Adrenal gland (tissue), 5 donors: ENCODE measurements at regions not wholly inside any gene's neighbourhood (a gene's known extent, or its start where the extent isn't known, plus 50 kb on each side); places are given as distances from the start of the nearest gene placed in this dataset.

Source experiments
- CTCF ChIP-seq, 6 experiments: fragments of 450-650 bp in 4 of 6; fragments of 200-600 bp in 2 of 6; sonication (generic) in 1 of 6; IDR thresholded peaks; 1 replicate in 5 of 6; 2 replicates in 1 of 6; pipeline versions ENCODE4 v1.5.1 to v1.8.0; 2016 to 2021; ENCODE audit warnings: antibody characterized with exemption in 6 of 6, mild to moderate bottlenecking in 2 of 6, moderate library complexity in 1 of 6
- POLR2A ChIP-seq, 2 donors: fragments of 450-650 bp; IDR thresholded peaks; one replicate each; pipeline ENCODE4 v1.6.1; 2017; ENCODE audit warnings: antibody characterized with exemption in 2 of 2, mild to moderate bottlenecking in 2 of 2, moderate library complexity in 1 of 2
- donor health status: DM: no; HTN: no; CAD: no.

- no peak for TF ChIP-seq CTCF (IDR thresholded peaks at IDR 0.05)
- no peak for TF ChIP-seq POLR2A (IDR thresholded peaks at IDR 0.05)
These were observed 357.2 kb upstream of the SULF2 start for GRCh38 chr20:48142516-48142773.
